OCI-LY3 (cell line): ENCODE measurements at regions not wholly inside any gene's neighbourhood (a gene's known extent, or its start where the extent isn't known, plus 50 kb on each side); places are given as distances from the start of the nearest gene placed in this dataset.

Source experiments
- H2AFZ ChIP-seq: fragments of 200-600, 300-600 bp; shearing (Covaris generic); 2 replicates; pipeline ENCODE4 v1.6.0; 2014; ENCODE audit warnings: antibody characterized with exemption, low read depth, low read length
- H3K27ac ChIP-seq: fragments of 200-600, 300-600 bp; sonication (generic); 2 replicates; pipeline ENCODE4 v1.5.1; 2014; ENCODE audit warnings: mild to moderate bottlenecking, low read length, moderate library complexity, mixed read lengths
- H3K27me3 ChIP-seq: fragments of 200-600, 300-600 bp; sonication (generic); 2 replicates; pipeline ENCODE4 v1.6.1; 2014; ENCODE audit warnings: low read depth, low read length, mixed read lengths
- H3K36me3 ChIP-seq: fragments of 200-600, 300-600 bp; sonication (generic); replicated peaks from 2 replicates; pipeline ENCODE3; 2014; ENCODE audit warnings: low read depth, low read length, mixed read lengths
- H3K4me1 ChIP-seq: fragments of 300-600, 200-600 bp; sonication (generic); 2 replicates; pipeline ENCODE4 v1.6.1; 2014; ENCODE audit warnings: low read length, mixed read lengths
- H3K4me2 ChIP-seq: fragments of 200-600, 300-600 bp; sonication (generic); 2 replicates; pipeline ENCODE4 v1.6.1; 2014; ENCODE audit warnings: low read length, mixed read lengths
- H3K4me3 ChIP-seq: fragments of 300-600, 200-600 bp; sonication (generic); 2 replicates; pipeline ENCODE4 v1.5.1; 2014; ENCODE audit warnings: antibody characterized with exemption, mild to moderate bottlenecking, low read length, moderate library complexity
- H3K79me2 ChIP-seq: fragments of 300-600, 200-600 bp; shearing (Covaris generic); 2 replicates; pipeline ENCODE4 v1.6.1; 2014; ENCODE audit warnings: mild to moderate bottlenecking, low read length, mixed read lengths
- H3K9ac ChIP-seq: fragments of 300-600, 200-600 bp; shearing (Covaris generic); 2 replicates; pipeline ENCODE4 v1.6.0; 2014; ENCODE audit warnings: mild to moderate bottlenecking, low read length, moderate library complexity
- H3K9me3 ChIP-seq: fragments of 200-600, 300-600 bp; shearing (Covaris generic); 2 replicates; pipeline ENCODE4 v1.6.1; 2014; ENCODE audit warnings: low read length, mixed read lengths; ENCODE audit not compliant: insufficient read depth
- H4K20me1 ChIP-seq: fragments of 200-600, 300-600 bp; sonication (generic); 2 replicates; pipeline ENCODE4 v1.6.1; 2016; ENCODE audit warnings: low read length, mixed read lengths; ENCODE audit not compliant: insufficient read depth
- CTCF ChIP-seq: fragments of 200-600, 300-600 bp; sonication (generic); IDR thresholded peaks from 2 replicates; pipeline ENCODE4 v1.5.1; 2014; ENCODE audit warnings: antibody characterized with exemption, low read length, low read depth
- EZH2phosphoT487 ChIP-seq: fragments of 200-600 bp; shearing (Covaris generic); IDR thresholded peaks from 2 replicates; pipeline ENCODE4 v1.6.1; 2018; ENCODE audit warnings: antibody characterized with exemption, mixed run types, low read depth

DNA sequence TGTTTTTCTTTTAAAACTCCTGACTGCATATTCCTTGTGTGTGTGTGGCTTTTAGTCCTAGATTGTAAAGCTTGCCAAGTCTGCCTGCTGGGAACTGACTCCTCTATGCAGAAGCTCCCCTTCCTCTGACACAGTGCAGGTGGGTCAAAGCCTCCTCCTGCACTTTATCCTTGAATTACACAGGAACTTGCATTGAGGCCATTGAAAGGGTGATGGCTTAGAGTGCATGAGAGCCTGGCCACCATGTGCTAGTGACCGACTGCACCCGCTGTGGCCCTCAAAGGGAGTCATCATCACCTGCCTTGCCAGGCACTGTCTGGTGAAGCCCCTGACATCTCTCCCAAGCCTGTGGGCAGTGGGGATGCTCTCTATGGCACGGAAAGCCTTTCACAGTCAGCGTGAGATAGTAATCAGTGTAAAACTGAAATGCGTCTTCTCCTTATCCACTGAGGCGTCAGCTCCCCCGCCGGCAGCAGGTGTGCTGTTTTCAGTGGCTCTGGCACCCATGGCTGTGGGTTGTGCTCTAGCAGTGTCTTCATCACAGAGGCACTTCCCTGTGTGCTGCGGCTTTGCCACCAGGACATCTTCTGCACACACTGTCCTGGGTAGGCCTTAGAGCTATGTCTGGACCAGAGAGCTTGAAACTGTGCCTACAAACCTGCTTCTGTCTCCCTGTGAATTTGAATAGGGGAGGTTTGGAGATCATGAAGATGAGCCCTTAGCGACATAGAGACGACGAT lies 87.9 kb downstream of the THBS2 start:
- Histone ChIP-seq H4K20me1 (no peaks in the 10 kb centered on the region), H3K27me3 (no peaks in the 10 kb centered on the region), H3K27ac (no peak overlapping the region), H3K36me3 (no peaks in the 10 kb centered on the region), H3K79me2 (no peaks in the 10 kb centered on the region), H3K9me3 (no peaks in the 10 kb centered on the region), H3K9ac (no peak overlapping the region), H3K4me3 (no peak overlapping the region), H3K4me2 (no peak overlapping the region), H2AFZ (no peak overlapping the region), H3K4me1 (peaks cover 7% of the 10 kb centered on the region)
- TF ChIP-seq EZH2phosphoT487 (no peak), CTCF (no peak)

DNA sequence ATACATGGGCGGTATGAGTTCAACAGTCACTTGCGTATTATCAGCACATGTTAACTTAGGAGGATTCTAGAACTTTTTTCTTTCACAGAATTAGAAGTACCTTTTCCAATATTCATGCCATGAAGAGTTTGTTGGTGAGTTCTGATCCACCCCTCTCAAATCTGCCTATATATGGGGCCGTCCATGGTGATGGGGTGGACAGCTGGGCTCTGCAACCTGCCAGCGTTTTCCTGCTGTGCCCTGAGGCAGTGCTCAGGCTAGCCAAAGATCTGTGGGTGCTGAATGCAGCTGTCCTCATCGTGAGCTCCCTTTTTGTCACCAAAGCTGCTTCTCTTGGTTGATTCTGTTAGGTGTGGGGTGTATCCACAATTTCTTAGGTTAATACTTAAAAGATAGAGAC lies 88.7 kb downstream of the THBS2 start:
- Histone ChIP-seq H3K4me3 (no peak overlapping the region), H3K9ac (no peak overlapping the region), H3K9me3 (no peaks in the 10 kb centered on the region), H4K20me1 (no peaks in the 10 kb centered on the region), H3K4me2 (no peak overlapping the region), H3K79me2 (no peaks in the 10 kb centered on the region), H3K4me1 (peaks cover 15% of the 10 kb centered on the region), H3K27me3 (no peaks in the 10 kb centered on the region), H3K36me3 (no peaks in the 10 kb centered on the region), H2AFZ (no peak overlapping the region), H3K27ac (no peak overlapping the region)
- TF ChIP-seq EZH2phosphoT487, result no peak

- H3K4me3 ChIP-seq, result no peak overlapping the region
- H3K4me1 ChIP-seq, result peaks cover 20% of the 10 kb centered on the region
- no peak overlapping the region for H3K9ac ChIP-seq
- no peaks in the 10 kb centered on the region for H3K36me3 ChIP-seq
- H3K9me3 ChIP-seq, result no peaks in the 10 kb centered on the region
- H4K20me1 ChIP-seq, result no peaks in the 10 kb centered on the region
- no peak overlapping the region for H3K27ac ChIP-seq
- no peaks in the 10 kb centered on the region for H3K79me2 ChIP-seq
- H3K4me2 ChIP-seq, result no peak overlapping the region
- TF ChIP-seq CTCF (no peak), EZH2phosphoT487 (no peak)
- H2AFZ ChIP-seq, result no peak overlapping the region
- H3K27me3 ChIP-seq, result no peaks in the 10 kb centered on the region
These were observed 89.2 kb downstream of the THBS2 start for GRCh38 chr6:169164451-169164850.

GRCh38 chr6:169163411-169163901 lies 90.2 kb downstream of the THBS2 start:
- Histone ChIP-seq H3K4me1 (peaks cover 21% of the 10 kb centered on the region), H3K27ac (no peak overlapping the region), H3K9ac (no peak overlapping the region), H3K9me3 (no peaks in the 10 kb centered on the region), H3K79me2 (no peaks in the 10 kb centered on the region), H2AFZ (no peak overlapping the region), H3K4me2 (no peak overlapping the region), H3K4me3 (no peak overlapping the region), H3K27me3 (no peaks in the 10 kb centered on the region), H3K36me3 (no peaks in the 10 kb centered on the region), H4K20me1 (no peaks in the 10 kb centered on the region)
- TF ChIP-seq CTCF (no peak), EZH2phosphoT487 (no peak)
